ENCODE measurements at regions not wholly inside any gene's neighbourhood (a gene's known extent, or its start where the extent isn't known, plus 50 kb on each side); places are given as distances from the start of the nearest gene placed in this dataset.

GRCh38 chr3:24781454-24781853 lies 286.8 kb upstream of the THRB start:
- H3K4me2 ChIP-seq (ENCODE audit: low read length), result no peak overlapping the region

GRCh38 chr3:24793896-24794295 lies 299.2 kb upstream of the THRB start:
- Histone ChIP-seq H3K4me3 (ENCODE audit: low read depth, low read length, poor library complexity, severe bottlenecking) (no peak overlapping the region), H3K9me3 (ENCODE audit: low read length) (no peaks in the 10 kb centered on the region), H3K27ac (ENCODE audit: low read depth, low read length, poor library complexity, severe bottlenecking) (no peak overlapping the region), H4K20me1 (ENCODE audit: insufficient read depth, low read length) (no peaks in the 10 kb centered on the region), H3K9me2 (ENCODE audit: insufficient read depth, low read length) (no peaks in the 10 kb centered on the region), H3K4me2 (ENCODE audit: low read length) (no peak overlapping the region), H2AFZ (ENCODE audit: low read length) (no peak overlapping the region), H3K79me2 (ENCODE audit: insufficient read depth, low read depth, low read length) (no peaks in the 10 kb centered on the region), H3K36me3 (ENCODE audit: insufficient read depth, low read length) (no peaks in the 10 kb centered on the region), H3K4me1 (ENCODE audit: insufficient read depth, low read length, poor library complexity, severe bottlenecking) (no peaks in the 10 kb centered on the region)
- ChIA-PET POLR2A (interaction anchor here (0.7 kb wide), 1 partner anchor 1639 kb away, joined by 3 read pairs; no protein-coding TSS in a partner anchor), CTCF (ENCODE audit: unreplicated experiment) (no interaction called here)
- no peak for DNase-seq (ENCODE audit: low spot score)
- intact Hi-C loops (cut with micrococcal nuclease; ENCODE audit: unreplicated experiment), result no loop called here
- BruUV-seq (replicated peaks), result no TSS peak
- TF ChIP-seq CTCF (conservative IDR thresholded peaks at IDR 0.05; ENCODE audit: low read length) (no peak), EZH2phosphoT487 (IDR thresholded peaks at IDR 0.05; ENCODE audit: borderline replicate concordance, low read depth, low read length) (no peak)

More at GRCh38 chr3:24781454-24781853, 286.8 kb upstream of the THRB start:
- Histone ChIP-seq H3K79me2 (ENCODE audit: insufficient read depth, low read depth, low read length) (no peaks in the 10 kb centered on the region), H4K20me1 (ENCODE audit: insufficient read depth, low read length) (no peaks in the 10 kb centered on the region), H2AFZ (ENCODE audit: low read length) (no peak overlapping the region), H3K9me2 (ENCODE audit: insufficient read depth, low read length) (no peaks in the 10 kb centered on the region), H3K27ac (ENCODE audit: low read depth, low read length, poor library complexity, severe bottlenecking) (no peak overlapping the region), H3K36me3 (ENCODE audit: insufficient read depth, low read length) (no peaks in the 10 kb centered on the region), H3K9me3 (ENCODE audit: low read length) (no peaks in the 10 kb centered on the region), H3K4me1 (ENCODE audit: insufficient read depth, low read length, poor library complexity, severe bottlenecking) (no peaks in the 10 kb centered on the region), H3K4me3 (ENCODE audit: low read depth, low read length, poor library complexity, severe bottlenecking) (no peak overlapping the region)
- no TSS peak for BruUV-seq (replicated peaks)
- ChIA-PET POLR2A (no interaction called here), CTCF (ENCODE audit: unreplicated experiment) (no interaction called here)
- intact Hi-C loops (cut with micrococcal nuclease; ENCODE audit: unreplicated experiment), result no loop called here
- TF ChIP-seq CTCF (conservative IDR thresholded peaks at IDR 0.05; ENCODE audit: low read length) (no peak), EZH2phosphoT487 (IDR thresholded peaks at IDR 0.05; ENCODE audit: borderline replicate concordance, low read depth, low read length) (no peak)
- DNase-seq (ENCODE audit: low spot score), result no peak

DNA sequence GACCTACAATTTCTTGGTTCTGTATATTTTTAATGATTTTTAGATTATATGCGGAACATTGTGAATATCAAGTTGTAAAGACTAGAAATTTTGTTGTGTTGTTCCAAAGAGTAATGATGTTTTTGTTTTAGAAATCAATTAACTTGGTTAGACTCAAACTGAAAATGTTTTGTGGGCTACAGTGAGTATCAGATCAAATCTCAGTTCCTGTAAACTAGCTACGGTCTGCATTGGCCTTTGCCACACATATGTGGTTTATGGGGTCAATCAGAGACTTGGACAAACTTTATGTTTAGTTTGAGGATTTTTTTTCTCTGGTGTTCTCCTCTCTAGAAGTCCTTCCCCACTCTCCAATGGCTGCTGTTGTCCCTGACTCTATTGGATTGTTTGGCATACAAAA lies 308.0 kb upstream of the THRB start:
- no TSS peak for BruUV-seq (replicated peaks)
- POLR2A ChIA-PET, result interaction anchor here (0.7 kb wide), 1 partner anchor 9 kb away, joined by 4 read pairs; no protein-coding TSS in a partner anchor
- Histone ChIP-seq H3K27ac (ENCODE audit: low read depth, low read length, poor library complexity, severe bottlenecking) (no peak overlapping the region), H3K4me1 (ENCODE audit: insufficient read depth, low read length, poor library complexity, severe bottlenecking) (no peaks in the 10 kb centered on the region), H3K9me3 (ENCODE audit: low read length) (no peaks in the 10 kb centered on the region), H2AFZ (ENCODE audit: low read length) (no peak overlapping the region), H3K9me2 (ENCODE audit: insufficient read depth, low read length) (no peaks in the 10 kb centered on the region), H3K4me3 (ENCODE audit: low read depth, low read length, poor library complexity, severe bottlenecking) (no peak overlapping the region), H3K4me2 (ENCODE audit: low read length) (no peak overlapping the region), H3K79me2 (ENCODE audit: insufficient read depth, low read depth, low read length) (no peaks in the 10 kb centered on the region), H3K36me3 (ENCODE audit: insufficient read depth, low read length) (no peaks in the 10 kb centered on the region), H4K20me1 (ENCODE audit: insufficient read depth, low read length) (no peaks in the 10 kb centered on the region)
- CTCF ChIA-PET (ENCODE audit: unreplicated experiment), result no interaction called here
- TF ChIP-seq EZH2phosphoT487 (IDR thresholded peaks at IDR 0.05; ENCODE audit: borderline replicate concordance, low read depth, low read length), result no peak
- no peak for DNase-seq (ENCODE audit: low spot score)
- intact Hi-C loops (cut with micrococcal nuclease; ENCODE audit: unreplicated experiment), result no loop called here

All from OCI-LY7 (cell line).